IMR-90 (cell line): ENCODE measurements at regions not wholly inside any gene's neighbourhood (a gene's known extent, or its start where the extent isn't known, plus 50 kb on each side); places are given as distances from the start of the nearest gene placed in this dataset.

Experiments used
- ATAC-seq: fragments of 200-7000 bp; cut with Tn5 transposase; 2 replicates; pipeline ENCODE4 v1.9.1; 2020; ENCODE audit warnings: low read depth, mild to moderate bottlenecking, moderate library complexity
- BruUV-seq: library from RNA; stranded (reverse); fragments of 400-500 nt; replicated peaks from 2 replicates; lab custom pipeline; 2021; lab: Mats Ljungman, UMichigan
- CTCF ChIA-PET: fragments of 300-600 bp; formaldehyde crosslinking; extraction: SDS; loops from one replicate; lab custom pipeline; 2021; ENCODE audit warnings: antibody characterized with exemption; lab: Yijun Ruan, JAX
- POLR2A ChIA-PET: fragments of 300-600 bp; sonication (Branson Sonifier 250); formaldehyde crosslinking; loops from one replicate; lab custom pipeline; 2022; ENCODE audit warnings: antibody characterized with exemption; ENCODE audit not compliant: unreplicated experiment; lab: Charles Lee
- DNase-seq: peaks from one replicate; pipeline ENCODE4 v3.0.0; 2013
- H2AFZ ChIP-seq: replicated peaks from 2 replicates; pipeline ENCODE3; 2013; ENCODE audit warnings: low read length, mild to moderate bottlenecking; ENCODE audit not compliant: poor library complexity
- H2AK5ac ChIP-seq: 2 replicates; pipeline ENCODE4 v1.6.1; 2013; ENCODE audit warnings: low read depth, low read length, inconsistent platforms
- H2AK9ac ChIP-seq: replicated peaks from 2 replicates; pipeline ENCODE3; 2013; ENCODE audit warnings: mild to moderate bottlenecking, low read depth, low read length, moderate library complexity; ENCODE audit not compliant: poor library complexity
- H2BK120ac ChIP-seq: 2 replicates; pipeline ENCODE4 v1.6.1; 2013; ENCODE audit warnings: low read depth, low read length, inconsistent platforms
- H2BK15ac ChIP-seq: 3 replicates; pipeline ENCODE4 v1.6.1; 2013; ENCODE audit warnings: low read depth, low read length, inconsistent platforms
- H2BK20ac ChIP-seq: 2 replicates; pipeline ENCODE4 v1.6.1; 2013; ENCODE audit warnings: low read depth, mild to moderate bottlenecking, inconsistent platforms, low read length, moderate library complexity
- H2BK5ac ChIP-seq: 2 replicates; pipeline ENCODE4 v1.6.1; 2013; ENCODE audit warnings: mild to moderate bottlenecking, low read depth, low read length, inconsistent platforms; ENCODE audit not compliant: poor library complexity, severe bottlenecking
- H3K14ac ChIP-seq: replicated peaks from 2 replicates; pipeline ENCODE4 v1.6.1; 2013; ENCODE audit warnings: low read depth, low read length, inconsistent platforms
- H3K18ac ChIP-seq: 2 replicates; pipeline ENCODE4 v1.6.1; 2013; ENCODE audit warnings: low read depth, low read length, control low read depth
- H3K23ac ChIP-seq: 2 replicates; pipeline ENCODE4 v1.6.1; 2013; ENCODE audit warnings: low read depth, low read length, inconsistent platforms
- H3K27ac ChIP-seq: 2 replicates; pipeline ENCODE4 v1.5.1; 2013; ENCODE audit warnings: mild to moderate bottlenecking, control low read depth, low read length; ENCODE audit not compliant: insufficient read depth
- H3K27me3 ChIP-seq: 2 replicates; pipeline ENCODE4 v1.6.1; 2013; ENCODE audit warnings: low read length; ENCODE audit not compliant: control insufficient read depth, insufficient read depth
- H3K36me3 ChIP-seq: 2 replicates; pipeline ENCODE4 v1.6.1; 2013; ENCODE audit warnings: low read length, mixed read lengths; ENCODE audit not compliant: control insufficient read depth, insufficient read depth
- H3K4ac ChIP-seq: 2 replicates; pipeline ENCODE4 v1.6.1; 2013; ENCODE audit warnings: low read depth, low read length, inconsistent platforms
- H3K4me1 ChIP-seq: 2 replicates; pipeline ENCODE4 v1.6.1; 2013; ENCODE audit warnings: low read length, mixed read lengths; ENCODE audit not compliant: control insufficient read depth, insufficient read depth
- H3K4me2 ChIP-seq: 2 replicates; pipeline ENCODE4 v1.6.1; 2013; ENCODE audit warnings: low read depth, mild to moderate bottlenecking, control low read depth, low read length, moderate library complexity
- H3K4me3 ChIP-seq: 2 replicates; pipeline ENCODE4 v1.5.1; 2013; ENCODE audit warnings: low read depth, mild to moderate bottlenecking, control low read depth, low read length, moderate library complexity; ENCODE audit not compliant: insufficient read depth
- H3K56ac ChIP-seq: 2 replicates; pipeline ENCODE4 v1.6.1; 2013; ENCODE audit warnings: low read length, inconsistent platforms; ENCODE audit not compliant: insufficient read depth; ENCODE audit errors: extremely low read depth
- H3K79me1 ChIP-seq, 2 experiments: 2 replicates each; pipeline ENCODE4 v1.6.1; 2013; ENCODE audit warnings: low read length in 2 of 2, inconsistent platforms in 1 of 2, low read depth in 1 of 2
- H3K9ac ChIP-seq: 2 replicates; pipeline ENCODE4 v1.6.1; 2013; ENCODE audit warnings: low read depth, low read length, control low read depth
- H3K9me1 ChIP-seq: 2 replicates; pipeline ENCODE4 v1.6.1; 2013; ENCODE audit warnings: low read length, inconsistent platforms; ENCODE audit not compliant: insufficient read depth
- H3K9me3 ChIP-seq: 2 replicates; pipeline ENCODE4 v1.6.1; 2013; ENCODE audit warnings: low read length; ENCODE audit not compliant: control insufficient read depth, insufficient read depth
- H4K20me1 ChIP-seq: 2 replicates; pipeline ENCODE4 v1.6.1; 2013; ENCODE audit warnings: low read length, inconsistent platforms; ENCODE audit not compliant: insufficient read depth
- H4K5ac ChIP-seq: 2 replicates; pipeline ENCODE4 v1.6.1; 2013; ENCODE audit warnings: mild to moderate bottlenecking, low read depth, low read length, control low read depth
- H4K8ac ChIP-seq, 2 experiments: 2 replicates each; pipeline ENCODE4 v1.6.1; 2013; ENCODE audit warnings: low read depth in 2 of 2, low read length in 2 of 2, control low read depth in 1 of 2, inconsistent platforms in 1 of 2
- H4K91ac ChIP-seq: 2 replicates; pipeline ENCODE4 v1.6.1; 2013; ENCODE audit warnings: low read depth, low read length, inconsistent platforms; ENCODE audit not compliant: insufficient read depth
- BHLHE40 ChIP-seq: fragments of 150-350 bp; IDR thresholded peaks from 2 replicates; pipeline ENCODE4 v1.6.1; 2016; ENCODE audit warnings: mild to moderate bottlenecking, low read depth, low read length
- CEBPB ChIP-seq: IDR thresholded peaks from 2 replicates; pipeline ENCODE4 v1.6.1; 2012; ENCODE audit warnings: low read depth, low read length, improper control_type of control experiment
- CHD1 ChIP-seq: IDR thresholded peaks from 2 replicates; pipeline ENCODE4 v1.6.1; 2012; ENCODE audit warnings: low read depth, low read length, improper control_type of control experiment
- CTCF ChIP-seq: conservative IDR thresholded peaks from 2 replicates; pipeline ENCODE4 v1.5.1; 2012; ENCODE audit warnings: mild to moderate bottlenecking, low read depth, low read length, improper control_type of control experiment
- ELK1 ChIP-seq: fragments of 150-350 bp; IDR thresholded peaks from 2 replicates; pipeline ENCODE4 v1.6.1; 2016; ENCODE audit warnings: low read depth, mild to moderate bottlenecking, low read length, moderate library complexity, borderline replicate concordance
- FOS ChIP-seq: fragments of 150-350 bp; IDR thresholded peaks from 2 replicates; pipeline ENCODE4 v1.6.1; 2016; ENCODE audit warnings: low read depth, low read length
- MAFK ChIP-seq: IDR thresholded peaks from 2 replicates; pipeline ENCODE4 v1.6.1; 2012; ENCODE audit warnings: low read depth, low read length, improper control_type of control experiment
- MAZ ChIP-seq: IDR thresholded peaks from 2 replicates; pipeline ENCODE4 v1.6.1; 2012; ENCODE audit warnings: low read depth, mild to moderate bottlenecking, low read length, improper control_type of control experiment, moderate library complexity, borderline replicate concordance
- MXI1 ChIP-seq: IDR thresholded peaks from 2 replicates; pipeline ENCODE4 v1.6.1; 2012; ENCODE audit warnings: low read depth, mild to moderate bottlenecking, low read length, moderate library complexity, borderline replicate concordance
- NFE2L2 ChIP-seq: fragments of 150-350 bp; IDR thresholded peaks from 2 replicates; pipeline ENCODE4 v1.6.1; 2016; ENCODE audit warnings: low read depth, mild to moderate bottlenecking, low read length
- POLR2A ChIP-seq: IDR thresholded peaks from 2 replicates; pipeline ENCODE4 v1.6.1; 2012; ENCODE audit warnings: mild to moderate bottlenecking, low read depth, low read length
- RAD21 ChIP-seq: IDR thresholded peaks from 2 replicates; pipeline ENCODE4 v1.6.1; 2012; ENCODE audit warnings: low read length, improper control_type of control experiment
- RCOR1 ChIP-seq: IDR thresholded peaks from 2 replicates; pipeline ENCODE4 v1.6.1; 2012; ENCODE audit warnings: mild to moderate bottlenecking, low read length, improper control_type of control experiment; ENCODE audit not compliant: insufficient replicate concordance
- RFX5 ChIP-seq: IDR thresholded peaks from 2 replicates; pipeline ENCODE4 v1.8.0; 2012; ENCODE audit warnings: low read depth, mild to moderate bottlenecking, low read length, moderate library complexity
- SMC3 ChIP-seq: fragments of 150-350 bp; IDR thresholded peaks from 2 replicates; pipeline ENCODE4 v1.6.1; 2016; ENCODE audit warnings: low read depth, mild to moderate bottlenecking, antibody characterized with exemption, low read length, moderate library complexity
- USF2 ChIP-seq: fragments of 150-350 bp; IDR thresholded peaks from 2 replicates; pipeline ENCODE4 v1.6.1; 2017; ENCODE audit warnings: mild to moderate bottlenecking, antibody characterized with exemption, low read length, low read depth
- WGBS, 2 experiments: methylation state at CpG; one replicate each; pipeline versions ENCODE4 v1.1.5 to v1.1.7; 2013; ENCODE audit warnings: missing lambda C conversion rate in 2 of 2; ENCODE audit not compliant: insufficient read length in 1 of 2; ENCODE audit errors: extremely low coverage in 2 of 2; 5-methylcytosine and 5-hydroxymethylcytosine counted together
- dilution Hi-C: fragments of 300-500 bp; cut with HindIII; formaldehyde crosslinking; loops from one replicate; pipeline ENCODE4 v1.14.3; 2018; ENCODE audit warnings: low sequenced_read_pairs; ENCODE audit not compliant: unreplicated experiment
- in situ Hi-C: fragments of 300-500 bp; cut with MboI; formaldehyde crosslinking; loops from 3 replicates; pipeline ENCODE4 v1.14.3; 2019; ENCODE audit warnings: low sequenced_read_pairs, inconsistent platforms, mixed read lengths
- intact Hi-C: fragments of 100-400 bp; cut with micrococcal nuclease; formaldehyde crosslinking; loops from 2 replicates; pipeline ENCODE4 v1.10.0; 2022

GRCh38 chr5:158273035-158273434, 414.1 kb upstream of the CLINT1 start:
- Histone ChIP-seq H2BK15ac (no peak overlapping the region), H3K27ac (no peak overlapping the region), H3K23ac (no peak overlapping the region), H3K4me2 (no peak overlapping the region), H2BK120ac (no peak overlapping the region), H2AFZ (no peak overlapping the region), H4K20me1 (no peaks in the 10 kb centered on the region), H3K14ac (no peak overlapping the region), H3K18ac (no peak overlapping the region), H4K8ac (no peak overlapping the region), H3K27me3 (no peaks in the 10 kb centered on the region), H4K5ac (no peak overlapping the region), H4K91ac (no peak overlapping the region), H3K36me3 (no peaks in the 10 kb centered on the region), H3K4me3 (no peak overlapping the region), H3K9me3 (no peaks in the 10 kb centered on the region; the same call in 1 of the 2 replicates), H2AK9ac (no peak overlapping the region), H3K9ac (no peak overlapping the region), H2BK20ac (no peak overlapping the region), H3K9me1 (no peaks in the 10 kb centered on the region), H3K56ac (no peak overlapping the region), H3K79me1 (no peaks in the 10 kb centered on the region), H2AK5ac (no peak overlapping the region), H3K4me1 (no peaks in the 10 kb centered on the region), H3K4ac (no peak overlapping the region), H2BK5ac (no peak overlapping the region)
- in situ Hi-C loops (no loop called here), intact Hi-C loops (no loop called here), dilution Hi-C loops (no loop called here)
- DNase-seq (no peak), ATAC-seq (no peak)
- POLR2A ChIA-PET = no interaction called here
- WGBS, 2 experiments = 42% methylated on average over 3 of the region's 6 CpGs; no CpG with 5 or more reads in 1 of the 2 experiments
- BruUV-seq = no TSS peak
- TF ChIP-seq RFX5 (no peak), RAD21 (no peak), RCOR1 (no peak), USF2 (no peak), CHD1 (no peak), MXI1 (no peak), CTCF (no peak), POLR2A (no peak), MAZ (no peak), FOS (no peak), ELK1 (no peak), BHLHE40 (no peak), SMC3 (no peak), MAFK (no peak), NFE2L2 (no peak), CEBPB (no peak)
- CTCF ChIA-PET = no interaction called here
